Endothelial cell of umbilical vein (primary cell): ENCODE measurements at regions not wholly inside any gene's neighbourhood (a gene's known extent, or its start where the extent isn't known, plus 50 kb on each side); places are given as distances from the start of the nearest gene placed in this dataset.

Experiments used
- BruUV-seq: library from RNA; stranded (reverse); fragments of 400-500 nt; replicated peaks from 2 replicates; lab custom pipeline; 2021; lab: Mats Ljungman, UMichigan
- CTCF ChIA-PET: fragments of 300-600, 350-600 bp; sonication (Branson Sonifier 250); formaldehyde crosslinking; loops from one replicate; lab custom pipeline; 2021; ENCODE audit warnings: antibody characterized with exemption, inconsistent platforms; lab: Charles Lee
- POLR2A ChIA-PET: fragments of 300-600, 350-600 bp; sonication (Branson Sonifier 250); formaldehyde crosslinking; loops from one replicate; lab custom pipeline; 2021; ENCODE audit warnings: antibody characterized with exemption, inconsistent platforms; lab: Charles Lee
- DNase-seq: peaks from one replicate; pipeline ENCODE4 v3.0.0-alpha.2; 2011; ENCODE audit warnings: low read depth, low spot score
- FAIRE-seq: peaks from 2 replicates; lab custom pipeline; 2011; peaks lifted over from hg19 to GRCh38; lab: Jason Lieb, UNC
- H2AFZ ChIP-seq: 2 replicates; pipeline ENCODE4 v1.6.0; 2012; ENCODE audit warnings: low read depth, low read length, control low read depth, inconsistent platforms
- H3K27ac ChIP-seq: 2 replicates; pipeline ENCODE4 v1.5.1; 2011; ENCODE audit warnings: low read depth, mild to moderate bottlenecking, control low read depth, low read length, moderate library complexity; ENCODE audit not compliant: insufficient read depth
- H3K27me3 ChIP-seq, 2 experiments: 2 replicates each; pipeline versions ENCODE4 v1.6.0 to v1.6.1; 2011; ENCODE audit warnings: low read length in 2 of 2, mixed read lengths in 1 of 2; ENCODE audit not compliant: control insufficient read depth in 2 of 2, insufficient read depth in 2 of 2
- H3K36me3 ChIP-seq, 2 experiments: 2 replicates in 1 of 2; 3 replicates in 1 of 2; pipeline ENCODE4 v1.5.1; 2011; ENCODE audit warnings: low read length in 2 of 2, mild to moderate bottlenecking in 1 of 2, moderate library complexity in 1 of 2; ENCODE audit not compliant: control insufficient read depth in 2 of 2, insufficient read depth in 2 of 2; ENCODE audit errors: extremely low read depth in 1 of 2
- H3K4me1 ChIP-seq: 3 replicates; pipeline ENCODE4 v1.5.1; 2011; ENCODE audit warnings: mild to moderate bottlenecking, low read length; ENCODE audit not compliant: control insufficient read depth, insufficient read depth; ENCODE audit errors: extremely low read depth
- H3K4me2 ChIP-seq: 2 replicates; pipeline ENCODE4 v1.6.1; 2011; ENCODE audit warnings: low read length, control low read depth, mixed read lengths; ENCODE audit not compliant: insufficient read depth
- H3K4me3 ChIP-seq, 3 experiments: fragments of 200-600 bp in 1 of 3; sonication (generic), shearing (Covaris generic) in 1 of 3; replicated peaks in 1 of 3; 2 replicates each; pipeline ENCODE4 v1.5.1; 2011 to 2016; ENCODE audit warnings: control low read depth in 3 of 3, low read length in 3 of 3, mild to moderate bottlenecking in 2 of 3, inconsistent platforms in 1 of 3, low read depth in 1 of 3, moderate library complexity in 1 of 3; ENCODE audit not compliant: insufficient read depth in 1 of 3
- H3K79me2 ChIP-seq: 2 replicates; pipeline ENCODE4 v1.6.0; 2012; ENCODE audit warnings: low read length, inconsistent platforms; ENCODE audit not compliant: control insufficient read depth, insufficient read depth
- H3K9ac ChIP-seq: replicated peaks from 2 replicates; pipeline ENCODE3; 2011; ENCODE audit warnings: low read length, control low read depth; ENCODE audit not compliant: insufficient read depth; ENCODE audit errors: extremely low read depth
- H3K9me1 ChIP-seq: replicated peaks from 3 replicates; pipeline ENCODE4 v1.6.0; 2011; ENCODE audit warnings: mild to moderate bottlenecking, low read length; ENCODE audit not compliant: control insufficient read depth, insufficient read depth; ENCODE audit errors: extremely low read depth
- H3K9me3 ChIP-seq: replicated peaks from 2 replicates; pipeline ENCODE4 v1.5.1; 2012; ENCODE audit warnings: low read length, inconsistent platforms; ENCODE audit not compliant: control insufficient read depth, insufficient read depth
- H4K20me1 ChIP-seq: replicated peaks from 2 replicates; pipeline ENCODE3; 2011; ENCODE audit warnings: mild to moderate bottlenecking, low read length; ENCODE audit not compliant: control insufficient read depth, insufficient read depth; ENCODE audit errors: extremely low read depth
- EZH2 ChIP-seq: IDR thresholded peaks from 2 replicates; pipeline ENCODE4 v1.6.1; 2012; ENCODE audit warnings: borderline replicate concordance, low read depth, mild to moderate bottlenecking, moderate library complexity, low read length, inconsistent platforms; ENCODE audit not compliant: severe bottlenecking
- FOS ChIP-seq: IDR thresholded peaks from 2 replicates; pipeline ENCODE4 v1.6.1; 2011; ENCODE audit warnings: mild to moderate bottlenecking, low read length, moderate library complexity, borderline replicate concordance; ENCODE audit not compliant: insufficient read depth
- GATA2 ChIP-seq: IDR thresholded peaks from 2 replicates; pipeline ENCODE4 v1.7.0; 2011; ENCODE audit warnings: low read depth, mild to moderate bottlenecking, moderate library complexity, mixed read lengths, low read length; ENCODE audit not compliant: insufficient read length, insufficient read depth
- JUN ChIP-seq: IDR thresholded peaks from 2 replicates; pipeline ENCODE4 v1.6.1; 2011; ENCODE audit warnings: borderline replicate concordance, low read depth; ENCODE audit not compliant: insufficient read length, insufficient read depth
- MYC ChIP-seq: IDR thresholded peaks from one replicate; pipeline ENCODE4 v1.6.1; 2011; ENCODE audit warnings: mild to moderate bottlenecking, low read depth, low read length
- POLR2A ChIP-seq: IDR thresholded peaks from 2 replicates; pipeline ENCODE4 v1.6.1; 2012; ENCODE audit warnings: low read depth, mild to moderate bottlenecking, control low read depth, low read length
- POLR2AphosphoS5 ChIP-seq: IDR thresholded peaks from 2 replicates; pipeline ENCODE4 v1.6.1; 2012; ENCODE audit warnings: low read depth, mild to moderate bottlenecking, control low read depth, low read length, moderate library complexity; ENCODE audit not compliant: insufficient read depth
- dilution Hi-C: fragments of 300-500 bp; cut with MboI; formaldehyde crosslinking; loops from one replicate; pipeline ENCODE4 v1.15.0; 2019; ENCODE audit warnings: low sequenced_read_pairs; ENCODE audit not compliant: extremely low pct_ligation_motif_present
- intact Hi-C: fragments of 100-400 bp; cut with micrococcal nuclease; formaldehyde crosslinking; loops from one replicate; pipeline ENCODE4 v1.10.0; 2022
- TF ChIP-seq, protein P1 (sequence below): IDR thresholded peaks from 2 replicates; pipeline ENCODE4 v1.6.1; 2011; ENCODE audit not compliant: insufficient read depth, insufficient read length
- TF ChIP-seq, protein P2 (sequence below), 2 donors: IDR thresholded peaks; 1 replicate in 1 of 2; 2 replicates in 1 of 2; pipeline ENCODE4 v1.5.1; 2011; ENCODE audit warnings: low read length in 2 of 2, mild to moderate bottlenecking in 2 of 2, moderate library complexity in 2 of 2, control low read depth in 1 of 2, inconsistent platforms in 1 of 2, low read depth in 1 of 2; ENCODE audit not compliant: insufficient read depth in 1 of 2; ENCODE audit errors: extremely low read depth in 1 of 2

DNA sequence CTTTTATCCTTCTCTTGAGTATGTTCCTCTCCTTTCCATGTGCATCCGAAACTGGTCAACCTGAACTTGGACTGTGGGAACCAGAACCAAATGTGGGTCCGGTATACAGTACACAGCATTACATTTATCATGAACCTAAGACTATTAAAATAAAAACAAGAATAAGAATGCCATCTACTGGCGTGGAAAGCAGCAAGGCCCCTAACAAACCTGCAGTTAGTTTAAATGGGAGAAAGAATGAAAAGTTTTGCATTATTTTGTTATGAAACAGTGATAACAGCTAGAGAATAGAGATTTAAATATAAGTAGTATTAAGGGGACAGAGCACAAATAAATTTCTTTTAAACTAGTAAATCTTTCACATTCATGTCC is 159.5 kb downstream of the RBM26 start:
- dilution Hi-C loops (no loop called here), intact Hi-C loops (no loop called here)
- Histone ChIP-seq H3K27me3 (no peaks in the 10 kb centered on the region), H3K9me1 (no peaks in the 10 kb centered on the region), H3K4me2 (no peak overlapping the region), H3K27ac (no peak overlapping the region), H3K4me3 (no peak overlapping the region), H3K4me1 (no peaks in the 10 kb centered on the region), H3K9ac (no peak overlapping the region), H4K20me1 (no peaks in the 10 kb centered on the region), H2AFZ (no peak overlapping the region), H3K79me2 (no peaks in the 10 kb centered on the region), H3K9me3 (no peaks in the 10 kb centered on the region), H3K36me3 (no peaks in the 10 kb centered on the region)
- no peak for DNase-seq
- BruUV-seq, result no TSS peak
- TF ChIP-seq JUN (no peak), POLR2A (no peak), POLR2AphosphoS5 (no peak), GATA2 (no peak), FOS (no peak), EZH2 (no peak), MYC (no peak)
- TF ChIP-seq, protein P1, sequence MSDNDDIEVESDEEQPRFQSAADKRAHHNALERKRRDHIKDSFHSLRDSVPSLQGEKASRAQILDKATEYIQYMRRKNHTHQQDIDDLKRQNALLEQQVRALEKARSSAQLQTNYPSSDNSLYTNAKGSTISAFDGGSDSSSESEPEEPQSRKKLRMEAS, result no peak
- TF ChIP-seq, protein P2, sequence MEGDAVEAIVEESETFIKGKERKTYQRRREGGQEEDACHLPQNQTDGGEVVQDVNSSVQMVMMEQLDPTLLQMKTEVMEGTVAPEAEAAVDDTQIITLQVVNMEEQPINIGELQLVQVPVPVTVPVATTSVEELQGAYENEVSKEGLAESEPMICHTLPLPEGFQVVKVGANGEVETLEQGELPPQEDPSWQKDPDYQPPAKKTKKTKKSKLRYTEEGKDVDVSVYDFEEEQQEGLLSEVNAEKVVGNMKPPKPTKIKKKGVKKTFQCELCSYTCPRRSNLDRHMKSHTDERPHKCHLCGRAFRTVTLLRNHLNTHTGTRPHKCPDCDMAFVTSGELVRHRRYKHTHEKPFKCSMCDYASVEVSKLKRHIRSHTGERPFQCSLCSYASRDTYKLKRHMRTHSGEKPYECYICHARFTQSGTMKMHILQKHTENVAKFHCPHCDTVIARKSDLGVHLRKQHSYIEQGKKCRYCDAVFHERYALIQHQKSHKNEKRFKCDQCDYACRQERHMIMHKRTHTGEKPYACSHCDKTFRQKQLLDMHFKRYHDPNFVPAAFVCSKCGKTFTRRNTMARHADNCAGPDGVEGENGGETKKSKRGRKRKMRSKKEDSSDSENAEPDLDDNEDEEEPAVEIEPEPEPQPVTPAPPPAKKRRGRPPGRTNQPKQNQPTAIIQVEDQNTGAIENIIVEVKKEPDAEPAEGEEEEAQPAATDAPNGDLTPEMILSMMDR (IDR thresholded peaks at IDR 0.05; ENCODE audit: extremely low read depth in 1 of 2, insufficient read depth in 1 of 2, low read depth in 1 of 2, low read length in 2 of 2), result no peak
- no peak for FAIRE-seq
- POLR2A ChIA-PET, result no interaction called here
- CTCF ChIA-PET, result no interaction called here
